Brain microvascular endothelial cell (primary cell): ENCODE measurements at regions not wholly inside any gene's neighbourhood (a gene's known extent, or its start where the extent isn't known, plus 50 kb on each side); places are given as distances from the start of the nearest gene placed in this dataset.

Experiments
- DNase-seq: peaks from one replicate; pipeline ENCODE4 v3.0.0-alpha.2; 2020
- H3K27ac ChIP-seq: fragments of 250-450 bp; sonication (Bioruptor Pico); 2 replicates; pipeline ENCODE4 v1.5.1; 2020; ENCODE audit warnings: mild to moderate bottlenecking, moderate library complexity
- H3K27me3 ChIP-seq: fragments of 250-450 bp; sonication (Bioruptor Pico); replicated peaks from 2 replicates; pipeline ENCODE4 v1.5.1; 2020; ENCODE audit warnings: mild to moderate bottlenecking
- H3K36me3 ChIP-seq: fragments of 250-450 bp; sonication (Bioruptor Pico); replicated peaks from 2 replicates; pipeline ENCODE4 v1.5.1; 2020; ENCODE audit warnings: mild to moderate bottlenecking
- H3K4me3 ChIP-seq: 2 replicates; pipeline ENCODE4 v1.5.1; 2011; ENCODE audit warnings: low read depth, mild to moderate bottlenecking, control low read depth, low read length, moderate library complexity
- in situ Hi-C: cut with HindIII; loops from 2 replicates; pipeline ENCODE4 v1.10.0; 2017; ENCODE audit warnings: low sequenced_read_pairs, low pct_ligation_motif_present
- TF ChIP-seq, protein P1 (sequence below): IDR thresholded peaks from 2 replicates; pipeline ENCODE4 v1.5.1; 2011; ENCODE audit warnings: low read depth, mild to moderate bottlenecking, moderate library complexity, low read length, control low read depth, inconsistent platforms; ENCODE audit errors: missing control alignments

DNA sequence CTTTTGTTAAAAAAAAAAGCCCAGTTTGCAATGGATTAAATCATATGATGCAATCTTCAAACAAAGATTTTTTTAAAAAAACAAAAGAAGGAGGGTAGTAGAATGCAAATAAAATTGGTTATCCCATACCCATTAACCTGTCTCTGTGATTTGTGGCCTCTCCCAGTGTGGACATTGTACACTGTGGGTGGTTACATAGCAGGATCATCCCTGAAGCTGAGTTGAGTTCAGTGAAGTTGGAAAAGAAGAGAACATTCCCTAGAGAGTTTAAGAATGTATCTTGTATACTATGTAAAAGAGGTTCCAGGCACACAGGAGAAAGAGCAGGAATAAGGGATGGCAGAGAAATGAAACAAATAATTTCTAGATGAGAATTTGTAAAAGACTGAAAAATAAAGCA, 142.4 kb upstream of the SLC16A7 start:
- TF ChIP-seq, protein P1, sequence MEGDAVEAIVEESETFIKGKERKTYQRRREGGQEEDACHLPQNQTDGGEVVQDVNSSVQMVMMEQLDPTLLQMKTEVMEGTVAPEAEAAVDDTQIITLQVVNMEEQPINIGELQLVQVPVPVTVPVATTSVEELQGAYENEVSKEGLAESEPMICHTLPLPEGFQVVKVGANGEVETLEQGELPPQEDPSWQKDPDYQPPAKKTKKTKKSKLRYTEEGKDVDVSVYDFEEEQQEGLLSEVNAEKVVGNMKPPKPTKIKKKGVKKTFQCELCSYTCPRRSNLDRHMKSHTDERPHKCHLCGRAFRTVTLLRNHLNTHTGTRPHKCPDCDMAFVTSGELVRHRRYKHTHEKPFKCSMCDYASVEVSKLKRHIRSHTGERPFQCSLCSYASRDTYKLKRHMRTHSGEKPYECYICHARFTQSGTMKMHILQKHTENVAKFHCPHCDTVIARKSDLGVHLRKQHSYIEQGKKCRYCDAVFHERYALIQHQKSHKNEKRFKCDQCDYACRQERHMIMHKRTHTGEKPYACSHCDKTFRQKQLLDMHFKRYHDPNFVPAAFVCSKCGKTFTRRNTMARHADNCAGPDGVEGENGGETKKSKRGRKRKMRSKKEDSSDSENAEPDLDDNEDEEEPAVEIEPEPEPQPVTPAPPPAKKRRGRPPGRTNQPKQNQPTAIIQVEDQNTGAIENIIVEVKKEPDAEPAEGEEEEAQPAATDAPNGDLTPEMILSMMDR, result no peak
- H3K27ac ChIP-seq, result no peak overlapping the region
- H3K36me3 ChIP-seq, result no peaks in the 10 kb centered on the region
- no peak for DNase-seq
- no peaks in the 10 kb centered on the region for H3K27me3 ChIP-seq
- in situ Hi-C loops, result no loop called here
- H3K4me3 ChIP-seq, result no peak overlapping the region

- peak overlapping the region; percentile 15 for H3K27ac ChIP-seq
- DNase-seq, result no peak
- no peaks in the 10 kb centered on the region for H3K36me3 ChIP-seq
- H3K27me3 ChIP-seq, result no peaks in the 10 kb centered on the region
- TF ChIP-seq, protein P1, result no peak
- H3K4me3 ChIP-seq, result no peak overlapping the region
- in situ Hi-C loops, result no loop called here
These were observed 143.1 kb upstream of the SLC16A7 start for GRCh38 chr12:59452746-59453145.

GRCh38 chr12:59452259-59452658, 143.6 kb upstream of the SLC16A7 start:
- in situ Hi-C loops, result no loop called here
- DNase-seq, result peak; percentile 60
- no peaks in the 10 kb centered on the region for H3K27me3 ChIP-seq
- TF ChIP-seq, protein P1, result no peak
- peak overlapping the region; percentile 15 for H3K27ac ChIP-seq
- no peaks in the 10 kb centered on the region for H3K36me3 ChIP-seq
- no peak overlapping the region for H3K4me3 ChIP-seq

GRCh38 chr12:59446116-59446515, 149.7 kb upstream of the SLC16A7 start:
- TF ChIP-seq, protein P1, result no peak
- H3K36me3 ChIP-seq, result no peaks in the 10 kb centered on the region
- H3K4me3 ChIP-seq, result no peak overlapping the region
- H3K27me3 ChIP-seq, result no peaks in the 10 kb centered on the region
- in situ Hi-C loops, result no loop called here
- no peak for DNase-seq
- H3K27ac ChIP-seq, result no peak overlapping the region

GRCh38 chr12:59444932-59445331, 150.9 kb upstream of the SLC16A7 start:
- TF ChIP-seq, protein P1, result peak; percentile 53
- Histone ChIP-seq H3K27me3 (no peaks in the 10 kb centered on the region), H3K27ac (no peak overlapping the region), H3K36me3 (no peaks in the 10 kb centered on the region), H3K4me3 (no peak overlapping the region)
- no peak for DNase-seq
- in situ Hi-C loops, result no loop called here

DNA sequence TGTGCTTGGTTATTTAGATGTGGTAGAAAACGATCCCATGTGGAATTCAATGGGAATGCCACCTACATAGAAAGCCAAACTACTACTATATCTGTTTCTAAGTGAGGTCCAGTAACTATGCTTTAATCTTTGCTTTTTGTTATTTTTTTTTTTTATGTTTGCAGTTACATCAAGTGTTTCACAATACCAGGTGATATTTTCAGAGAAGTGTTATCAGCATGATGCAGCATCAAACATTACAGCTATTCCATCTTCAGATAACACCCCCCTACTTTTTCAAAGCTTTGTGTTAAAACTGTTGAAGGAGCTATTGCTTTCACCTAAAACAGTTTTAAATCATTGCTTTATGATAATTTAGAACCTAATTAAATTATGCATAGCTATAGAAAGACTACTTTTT, 163.8 kb upstream of the SLC16A7 start:
- TF ChIP-seq, protein P1, result no peak
- Histone ChIP-seq H3K4me3 (no peak overlapping the region), H3K36me3 (no peaks in the 10 kb centered on the region), H3K27me3 (no peaks in the 10 kb centered on the region), H3K27ac (no peak overlapping the region)
- DNase-seq, result no peak
- in situ Hi-C loops, result no loop called here
